Cardiac muscle cell (in vitro differentiated cells and primary cell): ENCODE measurements at regions not wholly inside any gene's neighbourhood (a gene's known extent, or its start where the extent isn't known, plus 50 kb on each side); places are given as distances from the start of the nearest gene placed in this dataset.

ENCODE experiments used
- DNase-seq, 2 donors: peaks; one replicate each; pipeline versions ENCODE4 v3.0.0 to v3.0.0-alpha.2; 2010 to 2017; ENCODE audit warnings: low read depth in 1 of 2, low spot score in 1 of 2
- H3K27ac ChIP-seq: fragments of 200-600 bp; sonication (generic); 2 replicates; pipeline ENCODE4 v1.5.1; 2016
- H3K27me3 ChIP-seq: fragments of 200-600 bp; sonication (generic); 2 replicates; pipeline ENCODE4 v1.6.0; 2016; ENCODE audit warnings: control low read depth
- H3K36me3 ChIP-seq: fragments of 200-600 bp; sonication (generic); 2 replicates; pipeline ENCODE4 v1.5.1; 2016; ENCODE audit warnings: control low read depth
- H3K4me1 ChIP-seq: fragments of 200-600 bp; sonication (generic); 2 replicates; pipeline ENCODE4 v1.8.1; 2017; ENCODE audit warnings: low read depth, mild to moderate bottlenecking, mixed run types
- H3K4me3 ChIP-seq: fragments of 200-600 bp; sonication (generic); 2 replicates; pipeline ENCODE4 v1.5.1; 2016; ENCODE audit warnings: mild to moderate bottlenecking
- H3K9me3 ChIP-seq: fragments of 200-600 bp; sonication (generic); 2 replicates; pipeline ENCODE4 v1.5.1; 2017; ENCODE audit warnings: low read depth, mild to moderate bottlenecking, control low read depth
- TF ChIP-seq, protein P1 (sequence below): IDR thresholded peaks from 2 replicates; pipeline ENCODE4 v1.5.1; 2012; ENCODE audit warnings: low read depth, mild to moderate bottlenecking, low read length

DNA sequence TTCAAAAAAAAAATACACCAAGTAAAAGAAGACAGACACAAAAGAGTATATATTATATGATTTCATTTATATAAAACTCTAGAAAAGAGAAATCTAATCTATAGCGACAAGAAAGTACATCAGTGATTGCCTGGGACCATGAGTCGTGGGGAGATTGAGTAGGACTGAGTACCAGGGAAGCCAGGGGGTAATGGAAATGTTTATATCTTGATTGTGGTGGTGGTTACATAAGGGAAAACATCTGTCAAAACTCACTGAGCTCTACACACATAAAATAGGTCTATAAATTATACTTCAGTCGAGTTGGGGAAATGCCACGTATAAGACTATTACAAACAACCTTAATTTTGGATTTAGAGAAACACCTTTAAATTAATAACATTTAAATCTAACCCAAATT, 117.4 kb downstream of the TRIM29 start:
- Histone ChIP-seq H3K27me3 (no peaks in the 10 kb centered on the region), H3K4me3 (no peak overlapping the region), H3K4me1 (no peaks in the 10 kb centered on the region), H3K27ac (no peak overlapping the region), H3K36me3 (no peaks in the 10 kb centered on the region), H3K9me3 (no peaks in the 10 kb centered on the region)
- DNase-seq = no peak
- TF ChIP-seq, protein P1, sequence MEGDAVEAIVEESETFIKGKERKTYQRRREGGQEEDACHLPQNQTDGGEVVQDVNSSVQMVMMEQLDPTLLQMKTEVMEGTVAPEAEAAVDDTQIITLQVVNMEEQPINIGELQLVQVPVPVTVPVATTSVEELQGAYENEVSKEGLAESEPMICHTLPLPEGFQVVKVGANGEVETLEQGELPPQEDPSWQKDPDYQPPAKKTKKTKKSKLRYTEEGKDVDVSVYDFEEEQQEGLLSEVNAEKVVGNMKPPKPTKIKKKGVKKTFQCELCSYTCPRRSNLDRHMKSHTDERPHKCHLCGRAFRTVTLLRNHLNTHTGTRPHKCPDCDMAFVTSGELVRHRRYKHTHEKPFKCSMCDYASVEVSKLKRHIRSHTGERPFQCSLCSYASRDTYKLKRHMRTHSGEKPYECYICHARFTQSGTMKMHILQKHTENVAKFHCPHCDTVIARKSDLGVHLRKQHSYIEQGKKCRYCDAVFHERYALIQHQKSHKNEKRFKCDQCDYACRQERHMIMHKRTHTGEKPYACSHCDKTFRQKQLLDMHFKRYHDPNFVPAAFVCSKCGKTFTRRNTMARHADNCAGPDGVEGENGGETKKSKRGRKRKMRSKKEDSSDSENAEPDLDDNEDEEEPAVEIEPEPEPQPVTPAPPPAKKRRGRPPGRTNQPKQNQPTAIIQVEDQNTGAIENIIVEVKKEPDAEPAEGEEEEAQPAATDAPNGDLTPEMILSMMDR = no peak

DNA sequence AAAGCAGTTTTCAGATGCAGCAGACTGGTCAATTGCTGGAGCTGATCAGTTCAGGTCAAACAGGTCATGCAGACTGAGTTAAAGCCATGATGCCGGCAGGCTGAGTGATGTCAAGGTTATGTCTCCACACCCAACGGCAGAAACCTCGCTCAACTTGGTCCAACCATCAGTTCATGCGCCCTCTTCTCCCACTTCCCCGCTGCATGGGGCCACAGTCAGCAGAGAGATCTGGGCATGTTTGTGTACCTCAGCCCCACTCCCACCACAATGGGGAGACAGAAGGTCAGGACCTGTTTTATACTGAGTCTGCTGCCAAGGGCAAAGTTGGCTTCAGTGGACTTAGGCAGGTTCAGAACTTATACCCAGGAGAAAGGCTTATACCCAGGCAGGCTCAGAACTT, 118.7 kb downstream of the TRIM29 start:
- H3K4me1 ChIP-seq = no peaks in the 10 kb centered on the region
- H3K36me3 ChIP-seq = no peaks in the 10 kb centered on the region
- no peak for DNase-seq
- H3K27me3 ChIP-seq = no peaks in the 10 kb centered on the region
- no peak overlapping the region for H3K4me3 ChIP-seq
- H3K27ac ChIP-seq = no peak overlapping the region
- TF ChIP-seq, protein P1 = no peak
- H3K9me3 ChIP-seq = no peaks in the 10 kb centered on the region

GRCh38 chr11:120017582-120018150, 120.2 kb downstream of the TRIM29 start:
- no peaks in the 10 kb centered on the region for H3K36me3 ChIP-seq
- H3K9me3 ChIP-seq = no peaks in the 10 kb centered on the region
- TF ChIP-seq, protein P1 = no peak
- no peaks in the 10 kb centered on the region for H3K27me3 ChIP-seq
- H3K4me1 ChIP-seq = peaks cover 3% of the 10 kb centered on the region
- no peak overlapping the region for H3K4me3 ChIP-seq
- no peak for DNase-seq
- H3K27ac ChIP-seq = no peak overlapping the region

- Histone ChIP-seq H3K9me3 (no peaks in the 10 kb centered on the region), H3K4me3 (no peak overlapping the region), H3K4me1 (peaks cover 8% of the 10 kb centered on the region)
Measured at GRCh38 chr11:120013325-120014250, 124.3 kb downstream of the TRIM29 start.

DNA sequence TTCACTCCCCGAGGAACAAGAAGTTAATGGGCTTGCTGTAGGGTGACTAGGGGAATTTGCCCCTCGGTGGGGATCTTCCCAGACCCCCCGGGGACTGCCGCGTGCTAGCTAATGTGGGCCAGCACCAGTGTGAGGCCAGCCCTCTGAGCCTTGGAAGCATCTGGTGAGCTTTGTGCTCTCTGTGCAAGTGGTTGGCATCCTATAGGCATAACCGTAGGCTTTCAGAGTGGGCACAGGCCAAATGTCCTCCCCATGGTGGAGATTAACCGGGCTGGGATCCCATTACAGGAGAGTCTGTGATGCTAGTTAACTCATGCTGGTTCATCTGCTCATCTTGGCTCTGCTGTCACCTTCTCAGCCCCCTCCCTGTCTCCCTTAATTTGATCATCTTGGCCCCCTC, 125.7 kb downstream of the TRIM29 start:
- Histone ChIP-seq H3K4me3 (no peak overlapping the region), H3K36me3 (no peaks in the 10 kb centered on the region), H3K4me1 (peaks cover 8% of the 10 kb centered on the region), H3K27ac (no peak overlapping the region), H3K9me3 (no peaks in the 10 kb centered on the region), H3K27me3 (no peaks in the 10 kb centered on the region)
- DNase-seq = no peak
- TF ChIP-seq, protein P1 = no peak

More at GRCh38 chr11:120013325-120014250, 124.3 kb downstream of the TRIM29 start:
- Histone ChIP-seq H3K27me3 (no peaks in the 10 kb centered on the region), H3K36me3 (no peaks in the 10 kb centered on the region), H3K27ac (no peak overlapping the region)
- TF ChIP-seq, protein P1 = peak; percentile 79
- peak; percentile 49 to 73 for DNase-seq
